22Rv1 (cell line): ENCODE measurements at regions not wholly inside any gene's neighbourhood (a gene's known extent, or its start where the extent isn't known, plus 50 kb on each side); places are given as distances from the start of the nearest gene placed in this dataset.

Experiments
- H3K27ac ChIP-seq: fragments of 450-650 bp; 2 replicates; pipeline ENCODE4 v1.5.1; 2017
- CTCF ChIP-seq: fragments of 450-650 bp; IDR thresholded peaks from 2 replicates; pipeline ENCODE4 v1.5.1; 2017; ENCODE audit warnings: mild to moderate bottlenecking
- ZFX ChIP-seq: fragments of 450-650 bp; IDR thresholded peaks from 2 replicates; pipeline ENCODE4 v1.6.1; 2017; ENCODE audit warnings: antibody characterized with exemption, borderline replicate concordance

GRCh38 chr17:45578516-45579455, 88.3 kb upstream of the PLEKHM1 start:
- H3K27ac ChIP-seq = no peak overlapping the region
- no peak for TF ChIP-seq CTCF
- no peak for TF ChIP-seq ZFX

- no peak for TF ChIP-seq CTCF
- no peak for TF ChIP-seq ZFX
- no peak overlapping the region for H3K27ac ChIP-seq
Observed at GRCh38 chr17:45579529-45580495, 89.3 kb upstream of the PLEKHM1 start.

GRCh38 chr17:45580924-45581323, 90.4 kb upstream of the PLEKHM1 start:
- H3K27ac ChIP-seq = no peak overlapping the region

GRCh38 chr17:45581860-45582259, 91.3 kb upstream of the PLEKHM1 start:
- H3K27ac ChIP-seq = no peak overlapping the region
- TF ChIP-seq CTCF = no peak
- no peak for TF ChIP-seq ZFX

More at GRCh38 chr17:45580924-45581323, 90.4 kb upstream of the PLEKHM1 start:
- TF ChIP-seq ZFX (no peak), CTCF (no peak)

- H3K27ac ChIP-seq = peak overlapping the region; percentile 93
- TF ChIP-seq CTCF (0 out of 2 replicates have a peak, but pooled peaks have one; percentile 9), ZFX (no peak)
Observed at GRCh38 chr17:45584092-45585036, 93.8 kb upstream of the PLEKHM1 start.

GRCh38 chr17:45585037-45585733, 94.7 kb upstream of the PLEKHM1 start:
- TF ChIP-seq CTCF = 0 out of 2 replicates have a peak, but pooled peaks have one; percentile 1
- peak overlapping the region; percentile 93 for H3K27ac ChIP-seq
